ENCODE measurements at regions not wholly inside any gene's neighbourhood (a gene's known extent, or its start where the extent isn't known, plus 50 kb on each side); places are given as distances from the start of the nearest gene placed in this dataset.

GRCh38 chr11:27910186-27910931, 197.6 kb downstream of the KIF18A start:
- no peak for TF ChIP-seq CTCF (conservative IDR thresholded peaks at IDR 0.05; ENCODE audit: low read depth, low read length)
- TF ChIP-seq EZH2 (IDR thresholded peaks at IDR 0.05; ENCODE audit: borderline replicate concordance, low read depth, low read length, poor library complexity, severe bottlenecking): no peak
